ENCODE measurements at regions not wholly inside any gene's neighbourhood (a gene's known extent, or its start where the extent isn't known, plus 50 kb on each side); places are given as distances from the start of the nearest gene placed in this dataset.

DNA sequence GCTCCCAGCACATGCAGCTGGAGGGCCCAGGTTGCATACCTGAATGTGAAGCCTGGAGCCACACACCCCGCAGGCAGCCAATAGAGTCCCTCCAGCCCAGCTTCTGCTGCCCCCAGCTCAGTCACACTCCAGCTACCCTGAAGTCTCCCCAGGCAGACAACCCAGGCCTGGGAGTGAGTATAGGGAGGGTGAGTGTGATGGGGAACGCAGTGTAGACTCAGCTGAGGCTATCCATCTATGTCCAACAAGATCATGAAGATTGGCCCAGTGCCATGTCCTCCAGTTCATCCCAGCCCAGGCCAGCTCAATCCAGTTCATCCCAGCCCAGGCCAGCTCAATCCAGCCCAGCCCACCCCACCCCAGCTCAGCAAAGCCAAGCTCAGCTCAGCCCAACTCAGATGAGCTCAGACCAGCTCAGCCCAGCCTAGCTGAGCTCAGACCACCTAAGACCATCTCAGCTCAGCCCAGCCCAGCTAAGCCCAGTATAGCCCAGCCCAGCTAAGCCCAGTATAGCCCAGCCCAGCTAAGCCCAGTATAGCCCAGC lies 330.4 kb downstream of the TMEM121 start:
- no peak for TF ChIP-seq POLR2AphosphoS5 (IDR thresholded peaks at IDR 0.05; ENCODE audit: borderline replicate concordance, low read depth, low read length)
- no peak for TF ChIP-seq EZH2 (IDR thresholded peaks at IDR 0.05)
- no peak for TF ChIP-seq FOXP2 (optimal IDR thresholded peaks at IDR 0.05; ENCODE audit: control extremely low read depth, extremely low read length, insufficient read depth)

Data from SK-N-MC (cell line).